HEK293 (cell line): ENCODE measurements at regions not wholly inside any gene's neighbourhood (a gene's known extent, or its start where the extent isn't known, plus 50 kb on each side); places are given as distances from the start of the nearest gene placed in this dataset.
A peak's percentile ranks its signal among the peaks of the same experiment; 100 is the strongest.

Source experiments
- CTCF ChIA-PET: fragments of 350-600 bp; formaldehyde crosslinking; extraction: SDS; loops from one replicate; lab custom pipeline; 2021; ENCODE audit warnings: antibody characterized with exemption; lab: Yijun Ruan, JAX
- POLR2A ChIA-PET: fragments of 300-600 bp; formaldehyde crosslinking; extraction: SDS; loops from one replicate; lab custom pipeline; 2020; ENCODE audit warnings: antibody characterized with exemption, inconsistent platforms; lab: Yijun Ruan, JAX
- H3K27ac ChIP-seq: fragments of 200-500 bp; sonication (Bioruptor generic); 2 replicates; pipeline ENCODE4 v1.5.1; 2014; ENCODE audit warnings: low read depth, low read length, control low read depth, inconsistent platforms; ENCODE audit errors: extremely low read depth
- H3K36me3 ChIP-seq, 2 experiments: fragments of 200-500 bp in 1 of 2; sonication (Bioruptor generic) in 1 of 2; 1 replicate in 1 of 2; 2 replicates in 1 of 2; pipeline ENCODE4 v1.5.1; 2014 to 2017; ENCODE audit warnings: inconsistent platforms in 2 of 2, low read length in 2 of 2; ENCODE audit not compliant: control insufficient read depth in 2 of 2, insufficient read depth in 1 of 2
- H3K4me1 ChIP-seq: fragments of 200-500 bp; sonication (Bioruptor generic); 2 replicates; pipeline ENCODE4 v1.5.1; 2014; ENCODE audit warnings: mild to moderate bottlenecking, low read length, inconsistent platforms; ENCODE audit not compliant: control insufficient read depth, insufficient read depth
- H3K4me3 ChIP-seq: 2 replicates; pipeline ENCODE4 v1.5.1; 2011; ENCODE audit warnings: low read depth, mild to moderate bottlenecking, control low read depth, low read length, moderate library complexity
- H3K9me3 ChIP-seq: fragments of 200-500 bp; sonication (Bioruptor generic); 2 replicates; pipeline ENCODE4 v1.5.1; 2014; ENCODE audit warnings: low read depth, low read length, inconsistent platforms; ENCODE audit not compliant: control insufficient read depth, insufficient read depth
- GLI4 ChIP-seq: fragments of 450-650 bp; formaldehyde crosslinking; IDR thresholded peaks from 2 replicates; pipeline ENCODE4 v1.5.1; 2016; ENCODE audit warnings: missing biosample characterization, missing genetic modification characterization
- KLF1 ChIP-seq: fragments of 450-650 bp; formaldehyde crosslinking; IDR thresholded peaks from 2 replicates; pipeline ENCODE4 v1.5.1; 2016; ENCODE audit warnings: missing biosample characterization, missing genetic modification characterization
- SCRT2 ChIP-seq: fragments of 450-650 bp; formaldehyde crosslinking; IDR thresholded peaks from 2 replicates; pipeline ENCODE4 v1.5.1; 2016; ENCODE audit warnings: missing biosample characterization, missing genetic modification characterization
- YY2 ChIP-seq: fragments of 450-650 bp; formaldehyde crosslinking; IDR thresholded peaks from 2 replicates; pipeline ENCODE4 v1.5.1; 2016; ENCODE audit warnings: missing biosample characterization, missing genetic modification characterization
- ZNF10 ChIP-seq: fragments of 450-650 bp; formaldehyde crosslinking; IDR thresholded peaks from 2 replicates; pipeline ENCODE4 v1.5.1; 2017; ENCODE audit warnings: missing biosample characterization, missing genetic modification characterization
- ZNF112 ChIP-seq: fragments of 450-650 bp; formaldehyde crosslinking; IDR thresholded peaks from 2 replicates; pipeline ENCODE4 v1.5.0; 2017; ENCODE audit warnings: missing biosample characterization, missing genetic modification characterization
- ZNF157 ChIP-seq: fragments of 450-650 bp; formaldehyde crosslinking; IDR thresholded peaks from 2 replicates; pipeline ENCODE4 v1.5.1; 2016; ENCODE audit warnings: missing biosample characterization, missing genetic modification characterization
- ZNF169 ChIP-seq: fragments of 450-650 bp; formaldehyde crosslinking; IDR thresholded peaks from 2 replicates; pipeline ENCODE4 v1.5.1; 2016; ENCODE audit warnings: missing biosample characterization, missing genetic modification characterization
- ZNF211 ChIP-seq: fragments of 450-650 bp; formaldehyde crosslinking; IDR thresholded peaks from 2 replicates; pipeline ENCODE4 v1.5.1; 2016; ENCODE audit warnings: low read depth, missing biosample characterization, missing genetic modification characterization
- ZNF24 ChIP-seq: fragments of 450-650 bp; formaldehyde crosslinking; IDR thresholded peaks from 2 replicates; pipeline ENCODE4 v1.5.1; 2016; ENCODE audit warnings: missing biosample characterization, missing genetic modification characterization
- ZNF266 ChIP-seq: fragments of 450-650 bp; formaldehyde crosslinking; IDR thresholded peaks from 2 replicates; pipeline ENCODE4 v1.5.1; 2016; ENCODE audit warnings: missing biosample characterization, missing genetic modification characterization, low read depth
- ZNF292 ChIP-seq: fragments of 450-650 bp; formaldehyde crosslinking; IDR thresholded peaks from 2 replicates; pipeline ENCODE4 v1.5.1; 2016; ENCODE audit warnings: low read depth, missing biosample characterization, missing genetic modification characterization, borderline replicate concordance
- ZNF350 ChIP-seq: fragments of 450-650 bp; formaldehyde crosslinking; IDR thresholded peaks from 2 replicates; pipeline ENCODE4 v1.5.0; 2017; ENCODE audit warnings: missing biosample characterization, mild to moderate bottlenecking, missing genetic modification characterization
- ZNF37A ChIP-seq: fragments of 450-650 bp; IDR thresholded peaks from 2 replicates; pipeline ENCODE4 v1.5.1; 2018; ENCODE audit warnings: missing biosample characterization, missing genetic modification characterization
- ZNF391 ChIP-seq: fragments of 450-650 bp; formaldehyde crosslinking; IDR thresholded peaks from 2 replicates; pipeline ENCODE4 v1.5.1; 2016; ENCODE audit warnings: low read depth, missing biosample characterization, missing genetic modification characterization, borderline replicate concordance
- ZNF404 ChIP-seq: fragments of 450-650 bp; formaldehyde crosslinking; IDR thresholded peaks from 2 replicates; pipeline ENCODE4 v1.5.1; 2017; ENCODE audit warnings: missing biosample characterization, missing genetic modification characterization
- ZNF426 ChIP-seq: fragments of 450-650 bp; formaldehyde crosslinking; IDR thresholded peaks from 2 replicates; pipeline ENCODE4 v1.5.1; 2017; ENCODE audit warnings: missing biosample characterization, missing genetic modification characterization, mild to moderate bottlenecking, inconsistent platforms, moderate library complexity
- ZNF514 ChIP-seq: fragments of 450-650 bp; formaldehyde crosslinking; IDR thresholded peaks from 2 replicates; pipeline ENCODE4 v1.5.1; 2016; ENCODE audit warnings: missing biosample characterization, missing genetic modification characterization
- ZNF561 ChIP-seq: fragments of 450-650 bp; IDR thresholded peaks from 2 replicates; pipeline ENCODE4 v1.5.1; 2018; ENCODE audit warnings: missing biosample characterization, missing genetic modification characterization, borderline replicate concordance
- ZNF626 ChIP-seq: fragments of 450-650 bp; sonication (Bioruptor Pico); formaldehyde crosslinking; IDR thresholded peaks from 2 replicates; pipeline ENCODE4 v1.5.1; 2018; ENCODE audit warnings: missing biosample characterization, missing genetic modification characterization, inconsistent platforms
- ZNF707 ChIP-seq: fragments of 450-650 bp; formaldehyde crosslinking; IDR thresholded peaks from 2 replicates; pipeline ENCODE4 v1.5.1; 2016; ENCODE audit warnings: missing biosample characterization, missing genetic modification characterization
- ZNF747 ChIP-seq: fragments of 450-650 bp; formaldehyde crosslinking; IDR thresholded peaks from 2 replicates; pipeline ENCODE4 v1.5.1; 2016; ENCODE audit warnings: missing biosample characterization, missing genetic modification characterization
- ZNF768 ChIP-seq: fragments of 450-650 bp; formaldehyde crosslinking; IDR thresholded peaks from 2 replicates; pipeline ENCODE4 v1.5.1; 2018; ENCODE audit warnings: missing biosample characterization, mild to moderate bottlenecking, missing genetic modification characterization
- ZNF776 ChIP-seq: fragments of 450-650 bp; formaldehyde crosslinking; IDR thresholded peaks from 2 replicates; pipeline ENCODE4 v1.5.0; 2017; ENCODE audit warnings: missing biosample characterization, missing genetic modification characterization, borderline replicate concordance
- TF ChIP-seq, protein P1 (sequence below): fragments of 450-650 bp; formaldehyde crosslinking; IDR thresholded peaks from 2 replicates; pipeline ENCODE4 v1.5.1; 2016; ENCODE audit warnings: missing biosample characterization, missing genetic modification characterization
- TF ChIP-seq, protein P2 (sequence below): fragments of 450-650 bp; formaldehyde crosslinking; IDR thresholded peaks from 2 replicates; pipeline ENCODE4 v1.5.1; 2016; ENCODE audit warnings: missing biosample characterization, missing genetic modification characterization
- TF ChIP-seq, protein P3 (sequence below): fragments of 450-650 bp; formaldehyde crosslinking; IDR thresholded peaks from 2 replicates; pipeline ENCODE4 v1.5.1; 2016; ENCODE audit warnings: missing biosample characterization, missing genetic modification characterization, low read depth

DNA sequence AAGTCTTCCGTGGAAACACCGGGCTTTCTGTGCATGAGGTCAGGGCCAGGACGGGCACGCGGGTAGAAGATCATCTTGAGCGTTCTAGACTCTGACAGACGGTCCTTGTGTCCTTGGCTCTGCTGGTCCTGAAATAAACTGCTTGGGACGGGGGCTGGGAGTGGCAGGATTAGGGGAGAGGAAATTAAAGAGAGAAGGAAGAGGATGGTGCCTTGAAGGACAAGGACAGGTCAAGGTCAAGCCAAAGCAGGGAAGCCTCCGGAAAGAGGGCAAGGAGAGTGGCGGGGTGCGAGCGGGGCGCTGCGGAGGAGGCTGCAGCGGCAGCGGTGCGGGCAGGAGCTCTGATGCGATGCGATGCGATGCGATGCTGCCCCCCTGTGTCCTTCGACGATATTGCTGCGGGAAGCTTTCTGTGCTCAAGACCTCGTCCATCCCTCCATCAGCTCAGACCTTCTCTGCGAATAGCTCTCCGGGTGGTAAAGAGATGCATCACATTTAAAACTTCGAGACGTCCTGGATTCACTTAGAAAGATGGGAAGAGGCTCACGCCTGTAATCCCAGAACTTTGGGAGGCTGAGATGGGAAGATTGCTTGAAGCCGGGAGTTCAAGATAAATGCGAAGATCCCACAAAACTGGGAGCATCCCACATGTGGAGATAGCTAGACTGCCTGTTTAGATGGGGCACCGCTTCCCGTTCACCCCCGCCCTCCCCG lies 110.1 kb upstream of the TMEM132D start (continued):
- TF ChIP-seq, protein P1, sequence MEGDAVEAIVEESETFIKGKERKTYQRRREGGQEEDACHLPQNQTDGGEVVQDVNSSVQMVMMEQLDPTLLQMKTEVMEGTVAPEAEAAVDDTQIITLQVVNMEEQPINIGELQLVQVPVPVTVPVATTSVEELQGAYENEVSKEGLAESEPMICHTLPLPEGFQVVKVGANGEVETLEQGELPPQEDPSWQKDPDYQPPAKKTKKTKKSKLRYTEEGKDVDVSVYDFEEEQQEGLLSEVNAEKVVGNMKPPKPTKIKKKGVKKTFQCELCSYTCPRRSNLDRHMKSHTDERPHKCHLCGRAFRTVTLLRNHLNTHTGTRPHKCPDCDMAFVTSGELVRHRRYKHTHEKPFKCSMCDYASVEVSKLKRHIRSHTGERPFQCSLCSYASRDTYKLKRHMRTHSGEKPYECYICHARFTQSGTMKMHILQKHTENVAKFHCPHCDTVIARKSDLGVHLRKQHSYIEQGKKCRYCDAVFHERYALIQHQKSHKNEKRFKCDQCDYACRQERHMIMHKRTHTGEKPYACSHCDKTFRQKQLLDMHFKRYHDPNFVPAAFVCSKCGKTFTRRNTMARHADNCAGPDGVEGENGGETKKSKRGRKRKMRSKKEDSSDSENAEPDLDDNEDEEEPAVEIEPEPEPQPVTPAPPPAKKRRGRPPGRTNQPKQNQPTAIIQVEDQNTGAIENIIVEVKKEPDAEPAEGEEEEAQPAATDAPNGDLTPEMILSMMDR (tag by site-specific recombination) = peak; percentile 65
- TF ChIP-seq KLF1 (tag by site-specific recombination) = no peak
- no peak for TF ChIP-seq ZNF266 (tag by site-specific recombination)
- TF ChIP-seq GLI4 (tag by site-specific recombination) = no peak

DNA sequence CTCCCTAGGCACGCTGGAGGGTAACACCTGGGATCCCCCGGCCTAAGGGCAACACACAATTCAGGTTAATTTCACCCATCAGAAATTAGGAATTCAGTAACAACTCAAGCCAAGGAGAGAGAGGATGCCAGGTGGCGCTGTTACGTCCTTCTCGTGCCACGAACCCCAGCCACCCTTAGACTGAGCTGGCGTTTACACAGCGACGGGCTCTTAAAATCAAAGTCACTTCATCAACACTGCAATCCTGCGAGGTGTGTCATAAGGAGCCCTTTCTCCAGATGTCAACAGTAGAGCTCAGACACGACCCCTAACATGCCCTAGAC lies 110.6 kb upstream of the TMEM132D start:
- H3K27ac ChIP-seq = no peak overlapping the region
- CTCF ChIA-PET = interaction anchor here (0.7 to 1.7 kb wide), 14 partner anchors 11 to 1755 kb away, joined by 3 to 20 read pairs (median 4); no protein-coding TSS in a partner anchor
- no peaks in the 10 kb centered on the region for H3K4me1 ChIP-seq
- H3K36me3 ChIP-seq = no peaks in the 10 kb centered on the region
- H3K4me3 ChIP-seq = no peak overlapping the region
- no peaks in the 10 kb centered on the region for H3K9me3 ChIP-seq
- POLR2A ChIA-PET = no interaction called here
- TF ChIP-seq ZNF169 (tag by site-specific recombination) = no peak

DNA sequence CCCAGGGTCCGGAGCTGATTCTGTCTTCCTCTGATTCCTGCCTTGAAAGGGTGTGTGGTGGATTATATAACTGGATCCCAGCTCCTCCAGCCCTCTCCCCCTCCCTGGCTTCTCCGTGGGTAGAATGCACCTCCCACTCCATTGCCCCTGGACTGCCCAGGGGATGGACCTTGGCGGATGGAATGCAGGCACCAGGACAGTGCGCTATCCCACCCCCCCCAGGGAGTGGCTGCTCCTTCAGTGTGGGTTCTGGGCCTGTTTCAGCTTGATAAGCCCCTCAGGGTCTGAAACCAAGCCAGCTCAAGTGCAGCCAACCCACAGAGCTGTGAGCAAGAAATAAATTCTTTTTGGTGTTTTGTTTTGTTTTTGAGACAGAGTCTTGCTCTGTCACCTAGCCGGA lies 112.4 kb upstream of the TMEM132D start:
- Histone ChIP-seq H3K27ac (no peak overlapping the region), H3K9me3 (no peaks in the 10 kb centered on the region), H3K4me1 (no peaks in the 10 kb centered on the region), H3K4me3 (no peak overlapping the region), H3K36me3 (no peaks in the 10 kb centered on the region)
- TF ChIP-seq ZNF37A (tag by site-specific recombination) = no peak
- TF ChIP-seq SCRT2 (tag by site-specific recombination) = no peak
- TF ChIP-seq ZNF561 (tag by site-specific recombination) = no peak
- TF ChIP-seq ZNF404 = no peak
- TF ChIP-seq, protein P2, sequence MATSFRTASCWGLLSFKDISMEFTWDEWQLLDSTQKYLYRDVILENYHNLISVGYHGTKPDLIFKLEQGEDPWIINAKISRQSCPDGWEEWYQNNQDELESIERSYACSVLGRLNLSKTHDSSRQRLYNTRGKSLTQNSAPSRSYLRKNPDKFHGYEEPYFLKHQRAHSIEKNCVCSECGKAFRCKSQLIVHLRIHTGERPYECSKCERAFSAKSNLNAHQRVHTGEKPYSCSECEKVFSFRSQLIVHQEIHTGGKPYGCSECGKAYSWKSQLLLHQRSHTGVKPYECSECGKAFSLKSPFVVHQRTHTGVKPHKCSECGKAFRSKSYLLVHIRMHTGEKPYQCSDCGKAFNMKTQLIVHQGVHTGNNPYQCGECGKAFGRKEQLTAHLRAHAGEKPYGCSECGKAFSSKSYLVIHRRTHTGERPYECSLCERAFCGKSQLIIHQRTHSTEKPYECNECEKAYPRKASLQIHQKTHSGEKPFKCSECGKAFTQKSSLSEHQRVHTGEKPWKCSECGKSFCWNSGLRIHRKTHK = no peak
- TF ChIP-seq KLF1 (tag by site-specific recombination) = no peak
- TF ChIP-seq ZNF266 (tag by site-specific recombination) = no peak
- TF ChIP-seq ZNF211 = no peak
- no peak for TF ChIP-seq ZNF391
- TF ChIP-seq ZNF768 (tag by site-specific recombination) = no peak
- no peak for TF ChIP-seq ZNF626 (tag by site-specific recombination)
- no peak for TF ChIP-seq ZNF776
- no peak for TF ChIP-seq YY2 (tag by site-specific recombination)
- CTCF ChIA-PET = interaction anchor here (1.0 to 1.1 kb wide), 2 partner anchors 10 to 1757 kb away, joined by 3 read pairs; no protein-coding TSS in a partner anchor
- POLR2A ChIA-PET = no interaction called here

DNA sequence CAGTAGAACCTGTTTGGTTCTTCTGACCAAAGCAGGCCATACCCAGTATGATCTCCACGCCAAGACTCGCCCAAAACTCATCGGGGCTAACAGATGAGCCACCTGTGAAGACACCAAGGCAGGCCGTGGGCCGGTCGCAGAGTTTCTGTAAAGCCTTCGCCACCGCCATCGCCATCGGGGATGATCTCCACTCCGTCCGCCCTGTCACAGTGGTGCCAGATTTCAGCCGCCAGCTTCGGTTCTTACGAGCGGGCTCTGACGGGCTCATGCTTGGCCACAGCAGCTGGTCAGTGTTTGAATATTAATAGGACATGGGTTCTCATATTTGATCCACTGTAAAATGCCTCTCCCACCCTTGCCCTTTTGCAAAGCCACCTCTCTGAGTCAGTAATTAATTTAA lies 113.2 kb upstream of the TMEM132D start:
- Histone ChIP-seq H3K27ac (no peak overlapping the region), H3K36me3 (no peaks in the 10 kb centered on the region), H3K4me3 (no peak overlapping the region), H3K9me3 (no peaks in the 10 kb centered on the region), H3K4me1 (no peaks in the 10 kb centered on the region)
- ChIA-PET POLR2A (no interaction called here), CTCF (interaction anchor here (0.5 to 1.1 kb wide), 3 partner anchors 8 to 1758 kb away, joined by 3 to 4 read pairs (median 3); no protein-coding TSS in a partner anchor)
- no peak for TF ChIP-seq ZNF707 (tag by site-specific recombination)
- no peak for TF ChIP-seq ZNF10 (tag by site-specific recombination)
- no peak for TF ChIP-seq ZNF24 (tag by site-specific recombination)
- TF ChIP-seq ZNF292 (tag by site-specific recombination) = no peak
- TF ChIP-seq ZNF157 (tag by site-specific recombination) = no peak
- TF ChIP-seq ZNF747 (tag by site-specific recombination) = no peak
- TF ChIP-seq ZNF514 = no peak
- no peak for TF ChIP-seq ZNF350 (tag by site-specific recombination)
- no peak for TF ChIP-seq ZNF112 (tag by site-specific recombination)
- no peak for TF ChIP-seq ZNF426 (tag by site-specific recombination)
- TF ChIP-seq, protein P3, sequence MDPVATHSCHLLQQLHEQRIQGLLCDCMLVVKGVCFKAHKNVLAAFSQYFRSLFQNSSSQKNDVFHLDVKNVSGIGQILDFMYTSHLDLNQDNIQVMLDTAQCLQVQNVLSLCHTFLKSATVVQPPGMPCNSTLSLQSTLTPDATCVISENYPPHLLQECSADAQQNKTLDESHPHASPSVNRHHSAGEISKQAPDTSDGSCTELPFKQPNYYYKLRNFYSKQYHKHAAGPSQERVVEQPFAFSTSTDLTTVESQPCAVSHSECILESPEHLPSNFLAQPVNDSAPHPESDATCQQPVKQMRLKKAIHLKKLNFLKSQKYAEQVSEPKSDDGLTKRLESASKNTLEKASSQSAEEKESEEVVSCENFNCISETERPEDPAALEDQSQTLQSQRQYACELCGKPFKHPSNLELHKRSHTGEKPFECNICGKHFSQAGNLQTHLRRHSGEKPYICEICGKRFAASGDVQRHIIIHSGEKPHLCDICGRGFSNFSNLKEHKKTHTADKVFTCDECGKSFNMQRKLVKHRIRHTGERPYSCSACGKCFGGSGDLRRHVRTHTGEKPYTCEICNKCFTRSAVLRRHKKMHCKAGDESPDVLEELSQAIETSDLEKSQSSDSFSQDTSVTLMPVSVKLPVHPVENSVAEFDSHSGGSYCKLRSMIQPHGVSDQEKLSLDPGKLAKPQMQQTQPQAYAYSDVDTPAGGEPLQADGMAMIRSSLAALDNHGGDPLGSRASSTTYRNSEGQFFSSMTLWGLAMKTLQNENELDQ (tag by site-specific recombination) = no peak
- TF ChIP-seq ZNF404 = no peak
